ENCODE measurements at regions not wholly inside any gene's neighbourhood (a gene's known extent, or its start where the extent isn't known, plus 50 kb on each side); places are given as distances from the start of the nearest gene placed in this dataset.

GRCh38 chr22:49266561-49267519 lies 560.8 kb downstream of the BRD1 start:
- no peak for DNase-seq

GRCh38 chr22:49264696-49265095 lies 563.0 kb downstream of the BRD1 start:
- DNase-seq, result no peak

DNA sequence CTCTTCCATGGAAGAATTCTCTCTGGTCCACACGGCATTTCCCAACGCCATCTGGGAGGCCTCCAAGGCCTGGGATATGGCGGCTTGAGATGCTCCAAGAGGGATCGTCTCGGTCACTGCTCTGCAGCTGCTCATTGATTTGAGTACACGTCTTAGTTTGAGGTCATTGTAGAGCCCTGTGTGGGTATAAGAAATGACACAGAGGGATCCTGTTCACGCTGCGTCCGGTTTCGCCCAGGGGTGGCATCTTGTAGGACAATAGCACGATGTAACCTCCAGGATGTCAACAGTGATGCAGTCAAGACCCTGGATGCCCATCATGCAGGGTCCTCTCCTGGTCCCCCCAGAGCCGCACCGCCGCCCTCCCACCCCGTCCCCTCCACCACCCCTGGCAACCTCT lies 564.6 kb downstream of the BRD1 start:
- DNase-seq, result no peak

DNA sequence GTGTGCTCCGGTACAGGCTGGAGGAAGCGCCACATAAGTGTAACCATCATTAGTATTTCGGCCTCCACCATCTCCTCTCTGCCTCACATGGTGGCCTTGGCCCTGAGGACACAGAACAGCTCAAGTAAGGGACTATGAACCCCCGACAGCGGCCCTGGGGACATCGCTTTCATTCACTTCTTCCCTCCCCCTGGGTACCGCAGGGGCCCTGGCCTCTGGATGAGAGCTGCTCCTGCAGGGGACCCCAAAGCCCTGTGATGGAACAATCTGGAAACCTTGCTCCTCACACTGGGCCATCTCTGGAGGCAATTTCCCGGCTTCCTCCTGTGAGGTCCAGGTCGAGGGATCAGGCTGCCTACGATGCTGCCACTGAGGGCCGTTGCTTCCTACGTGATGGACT lies 565.5 kb downstream of the BRD1 start:
- DNase-seq, result no peak

DNA sequence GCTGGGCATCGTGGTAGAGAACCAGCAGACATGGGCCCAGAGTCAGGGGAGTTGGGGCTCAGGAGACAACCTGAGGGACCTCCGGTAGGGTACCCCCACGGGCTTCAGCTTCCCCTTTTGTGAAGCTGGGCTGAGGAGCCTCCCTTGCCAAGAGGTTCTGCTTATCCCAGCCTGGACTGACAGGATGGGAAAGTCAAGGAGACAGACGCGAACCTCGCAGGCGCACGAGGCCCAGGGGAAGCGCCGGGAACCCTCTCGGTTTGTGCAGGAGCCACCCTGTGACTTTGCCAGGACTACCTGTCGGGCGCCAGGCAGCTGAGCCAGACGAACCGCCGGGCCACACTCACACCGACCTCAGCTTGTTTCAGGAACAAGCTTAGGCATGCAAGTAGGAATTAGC lies 566.1 kb downstream of the BRD1 start:
- DNase-seq, result no peak

DNA sequence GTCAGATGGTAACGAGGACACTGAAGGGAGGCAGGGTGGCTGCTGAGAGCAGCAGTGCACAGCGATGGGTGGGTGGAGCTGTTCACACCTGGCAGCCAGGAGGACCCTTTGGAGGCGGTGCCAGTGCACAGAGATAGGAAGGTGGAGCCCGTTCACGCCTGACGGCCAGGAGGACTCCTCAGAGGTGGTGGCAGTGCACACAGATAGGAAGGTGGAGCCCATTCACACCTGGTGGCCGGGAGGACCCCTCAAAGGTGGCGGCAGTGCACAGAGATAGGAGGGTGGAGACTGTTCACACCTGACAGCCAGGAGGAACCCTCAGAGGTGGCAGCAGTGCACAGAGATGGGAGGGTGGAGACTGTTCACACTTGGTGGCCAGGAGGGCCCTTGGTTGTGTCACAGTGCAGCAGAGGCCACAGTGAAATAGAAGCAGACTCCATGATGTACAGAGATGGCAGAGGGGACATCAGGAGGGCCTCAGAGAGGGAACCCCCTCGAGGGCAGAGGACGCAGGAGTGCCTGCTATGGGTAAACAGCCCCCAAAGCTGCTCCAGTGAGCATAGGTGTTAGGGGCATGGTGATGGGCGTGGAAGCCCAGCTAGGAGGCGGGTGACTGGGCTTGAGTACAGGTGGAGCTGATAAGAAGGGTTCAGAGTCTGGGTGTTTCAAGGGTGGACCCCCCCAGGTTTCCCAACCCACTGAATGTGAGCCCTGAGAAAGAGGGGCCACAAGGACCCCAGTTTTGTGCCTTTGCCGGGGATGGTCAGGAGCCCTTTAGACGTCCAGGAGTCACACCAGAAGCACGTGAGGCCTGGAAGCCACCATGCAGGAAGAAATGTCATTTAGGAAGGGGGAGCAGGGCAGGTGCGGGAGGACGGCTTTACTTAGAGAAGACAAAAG lies 566.7 kb downstream of the BRD1 start:
- no peak for DNase-seq

- DNase-seq, result no peak
Observed at GRCh38 chr22:49259839-49260615, 567.6 kb downstream of the BRD1 start.

- DNase-seq, result no peak
Observed at GRCh38 chr22:49258107-49259010, 569.3 kb downstream of the BRD1 start.

- no peak for DNase-seq
Observed at GRCh38 chr22:49257551-49257961, 570.1 kb downstream of the BRD1 start.

DNA sequence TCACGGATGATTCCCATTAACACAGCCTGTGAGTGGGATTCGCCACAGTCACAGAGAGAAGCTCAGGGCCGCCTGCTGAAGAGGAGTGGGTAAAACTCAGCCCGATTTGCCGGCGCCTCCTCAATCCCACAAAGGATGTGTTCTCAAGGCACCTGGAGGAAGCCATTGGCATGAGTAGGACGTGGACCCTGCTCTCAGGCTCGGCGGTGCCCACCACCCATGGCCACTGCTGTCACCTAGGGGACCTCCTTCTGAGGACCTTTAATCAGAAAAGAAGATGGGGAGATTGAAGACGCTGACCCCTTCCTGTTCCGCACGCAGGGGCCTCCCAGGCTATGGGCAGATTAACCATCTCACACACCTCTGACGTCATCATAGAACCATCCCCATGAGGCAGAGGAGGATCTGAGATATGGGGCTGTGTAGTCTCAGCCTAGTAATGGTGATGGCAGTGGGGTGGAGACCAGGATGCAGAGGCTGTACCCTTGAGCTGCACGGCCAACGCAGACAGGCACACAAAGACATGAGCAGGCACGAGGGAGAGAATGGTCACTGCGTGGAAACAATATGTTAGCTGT lies 571.8 kb downstream of the BRD1 start:
- no peak for DNase-seq

- no peak for DNase-seq
Observed at GRCh38 chr22:49255154-49255553, 572.5 kb downstream of the BRD1 start.

DNA sequence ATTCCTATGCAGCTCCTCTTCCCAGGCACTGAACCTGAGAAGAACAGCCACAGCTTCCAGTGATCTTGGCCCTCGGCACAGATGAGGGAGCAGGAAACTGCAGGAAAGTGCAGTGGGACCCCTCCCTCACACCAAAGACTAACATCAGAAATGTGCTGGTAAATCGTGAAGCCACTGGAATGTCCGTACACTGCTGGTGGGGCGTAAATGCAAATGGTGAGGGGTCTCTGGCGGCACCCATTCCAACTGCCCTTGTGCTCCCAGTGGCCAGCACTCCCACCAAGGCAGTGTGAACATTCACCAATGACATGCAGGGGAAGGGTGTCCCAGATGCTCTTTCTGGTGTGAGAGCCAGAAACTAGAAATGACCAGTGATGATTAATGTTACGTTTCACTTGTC lies 574.0 kb downstream of the BRD1 start:
- DNase-seq, result no peak

DNA sequence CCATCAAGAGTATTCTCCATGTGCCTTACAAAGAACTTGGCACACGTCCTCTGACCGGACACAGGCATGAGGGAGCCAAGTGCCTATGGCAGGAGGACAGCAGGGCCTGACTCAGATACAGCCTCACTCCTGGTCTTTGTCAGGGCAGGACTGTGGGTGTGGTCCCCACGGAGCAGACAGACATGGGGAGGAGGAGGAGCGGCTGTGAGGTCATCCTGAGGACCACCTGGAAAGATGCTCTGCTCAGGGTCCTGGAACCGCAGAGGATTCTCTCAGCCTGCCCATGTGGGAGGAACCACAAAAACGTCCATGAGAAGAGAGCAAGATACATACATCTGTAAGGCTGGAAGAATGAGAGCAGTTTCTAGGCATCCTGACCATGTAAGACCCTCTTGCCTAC lies 576.3 kb downstream of the BRD1 start:
- no peak for DNase-seq

GRCh38 chr22:49247194-49247924 lies 580.3 kb downstream of the BRD1 start:
- no peak for DNase-seq

DNA sequence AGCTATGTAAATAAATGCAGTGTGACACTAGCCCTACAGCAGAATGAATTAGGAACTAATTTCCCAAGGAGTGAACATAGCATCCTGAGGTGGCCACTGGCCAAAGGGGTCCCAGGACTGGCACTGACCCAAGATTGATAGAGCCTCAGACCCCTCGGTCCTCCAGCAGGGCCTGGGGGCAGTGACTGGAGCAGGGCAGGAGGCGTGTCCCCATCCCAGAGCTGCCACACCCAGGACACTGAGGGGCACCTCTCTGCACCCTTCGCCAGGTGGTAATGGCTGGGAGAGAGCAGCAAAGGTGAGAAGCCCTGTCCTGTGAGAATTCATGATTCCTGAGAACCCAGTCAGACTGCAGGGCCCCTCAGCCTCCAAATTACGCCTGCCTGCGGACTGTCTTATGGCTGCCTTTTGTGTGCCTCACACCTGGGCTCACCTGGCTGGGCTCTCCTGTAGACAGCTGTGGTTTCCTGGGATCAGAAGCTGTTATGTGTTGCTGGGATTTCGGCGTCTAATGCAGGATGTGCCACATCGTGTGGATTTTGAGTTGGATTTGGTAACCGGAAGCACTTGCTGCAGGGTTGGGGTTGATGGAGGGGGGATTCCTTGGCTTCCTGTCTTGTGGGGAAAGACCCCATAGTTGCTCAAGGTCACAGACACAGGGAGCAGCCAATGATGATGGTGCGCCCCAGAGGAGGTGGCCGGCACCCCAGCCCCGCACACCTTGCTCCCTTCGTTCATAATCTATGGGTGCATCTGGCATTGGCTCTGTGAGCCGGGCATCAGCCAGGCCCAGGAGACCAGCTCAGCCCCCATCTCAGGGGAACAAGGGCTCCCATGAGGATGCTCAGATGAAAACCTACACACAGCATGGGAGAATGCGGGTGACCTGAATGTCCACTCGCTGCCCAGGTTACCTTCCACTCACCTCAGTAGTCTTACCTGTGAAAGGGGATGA lies 582.9 kb downstream of the BRD1 start:
- DNase-seq, result no peak

DNA sequence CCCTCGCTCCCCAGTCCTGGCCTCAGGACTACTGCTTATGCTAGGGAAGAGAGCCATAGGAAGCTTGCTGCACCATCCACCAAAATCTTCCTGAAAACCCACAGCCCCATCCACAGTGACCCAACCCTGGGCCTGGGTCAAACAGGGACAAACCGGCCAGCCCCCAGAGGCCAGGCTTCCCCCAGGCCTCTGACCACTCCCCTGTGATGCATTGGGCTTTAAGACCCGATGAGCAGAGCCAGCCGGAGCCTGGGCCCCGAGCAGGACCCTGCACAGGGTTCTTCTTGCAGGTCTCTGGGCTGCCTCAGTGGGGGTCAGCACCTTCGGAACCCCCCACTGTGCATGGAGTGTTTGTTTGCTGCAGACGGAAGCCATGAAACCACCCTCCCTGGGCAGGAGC lies 583.7 kb downstream of the BRD1 start:
- no peak for DNase-seq

- DNase-seq, result no peak
Observed at GRCh38 chr22:49243335-49243734, 584.3 kb downstream of the BRD1 start.

DNA sequence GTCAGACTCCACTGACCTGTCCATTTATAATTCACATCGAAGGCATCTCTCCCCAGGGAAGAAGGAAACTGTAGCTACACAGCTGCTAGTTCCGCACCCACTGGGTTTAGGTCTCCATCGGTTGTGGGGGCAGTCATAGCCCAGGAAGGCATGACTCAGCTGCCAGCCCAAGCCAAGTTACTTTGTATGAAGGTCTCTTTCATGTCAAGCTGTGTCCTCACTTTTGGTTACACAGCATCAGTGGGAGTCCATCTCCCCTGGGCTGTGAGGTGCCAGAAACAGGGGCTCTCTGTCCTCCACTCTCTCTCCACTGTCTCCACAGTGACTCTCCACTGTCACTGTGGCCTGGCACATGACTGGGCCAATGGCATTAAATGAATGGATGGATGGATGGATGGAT lies 585.2 kb downstream of the BRD1 start:
- no peak for DNase-seq

DNA sequence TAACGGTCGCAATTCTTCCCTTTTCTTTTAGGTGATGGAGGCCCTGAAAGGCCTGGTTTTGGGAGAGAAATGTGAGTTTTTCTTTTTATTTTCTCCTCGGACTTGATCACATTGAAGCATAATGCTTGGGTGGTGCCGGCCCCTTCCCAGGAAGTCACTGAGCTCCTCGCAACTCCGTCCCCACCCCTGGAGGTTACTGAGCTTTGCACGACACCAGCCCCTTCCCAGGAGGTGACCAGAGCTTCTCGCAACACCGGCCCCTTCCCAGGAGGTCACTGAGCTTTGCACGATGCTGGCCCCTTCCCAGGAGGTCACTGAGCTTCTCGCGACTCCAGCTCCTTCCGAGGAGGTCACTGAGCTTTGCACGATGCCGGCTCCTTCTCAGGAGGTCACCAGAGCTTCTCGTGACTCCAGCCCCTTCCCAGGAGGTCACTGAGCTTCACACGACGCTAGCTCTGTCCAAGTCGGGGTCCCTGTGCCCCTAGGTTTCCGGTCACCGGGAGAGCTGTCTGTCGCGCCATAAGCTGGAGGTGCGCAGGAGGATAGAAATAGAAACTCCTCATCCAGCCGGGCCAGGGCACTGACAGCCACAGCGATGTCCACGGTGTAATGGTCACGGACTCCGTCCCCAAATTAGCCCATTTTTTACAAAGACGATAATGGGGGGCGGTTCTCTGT lies 586.4 kb downstream of the BRD1 start:
- no peak for DNase-seq

Measured in NCI-H1105 (cell line).